ENCODE measurements at regions not wholly inside any gene's neighbourhood (a gene's known extent, or its start where the extent isn't known, plus 50 kb on each side); places are given as distances from the start of the nearest gene placed in this dataset.

DNA sequence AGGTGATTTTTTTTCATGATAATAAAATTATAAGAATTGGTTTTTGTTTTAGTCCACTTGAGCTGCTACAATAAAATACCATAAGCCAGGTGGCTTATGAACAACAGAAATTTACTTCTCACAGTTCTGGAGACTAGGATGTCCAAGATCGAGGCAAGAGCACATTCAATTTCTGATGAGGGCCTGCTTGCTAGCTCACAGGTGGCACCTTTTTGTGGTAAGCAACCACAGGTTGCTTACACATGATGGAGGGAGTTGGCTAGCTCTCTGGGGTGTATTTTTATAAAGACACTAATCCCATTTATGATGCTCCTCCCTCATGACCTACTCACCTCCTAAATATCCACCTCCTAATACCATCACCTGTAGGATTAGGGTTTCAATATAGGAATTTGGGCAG lies 1248.5 kb upstream of the TENM3 start:
- Histone ChIP-seq H3K9ac (ENCODE audit: low read depth, low read length) (no peak overlapping the region), H2BK5ac (ENCODE audit: low read depth, low read length, poor library complexity, severe bottlenecking) (no peak overlapping the region), H3K79me1 (ENCODE audit: low read depth in 1 of 2, low read length in 2 of 2) (no peaks in the 10 kb centered on the region), H2BK120ac (ENCODE audit: low read depth, low read length) (no peak overlapping the region), H2AK5ac (ENCODE audit: low read depth, low read length) (no peak overlapping the region), H2BK15ac (ENCODE audit: low read depth, low read length) (no peak overlapping the region), H3K4me3 (ENCODE audit: insufficient read depth, low read depth, low read length) (no peak overlapping the region), H3K23ac (ENCODE audit: low read depth, low read length) (no peak overlapping the region), H4K20me1 (ENCODE audit: insufficient read depth, low read length) (no peaks in the 10 kb centered on the region), H3K56ac (ENCODE audit: extremely low read depth, insufficient read depth, low read length) (no peak overlapping the region), H3K4me2 (ENCODE audit: low read depth, low read length) (no peak overlapping the region), H3K9me1 (ENCODE audit: insufficient read depth, low read length) (no peaks in the 10 kb centered on the region), H4K8ac (ENCODE audit: low read depth in 2 of 2, low read length in 2 of 2) (no peak overlapping the region), H2AK9ac (replicated peaks; ENCODE audit: low read depth, low read length, poor library complexity) (no peak overlapping the region), H2BK20ac (ENCODE audit: low read depth, low read length) (no peak overlapping the region), H3K27ac (ENCODE audit: insufficient read depth, low read length) (no peak overlapping the region), H3K18ac (ENCODE audit: low read depth, low read length) (no peak overlapping the region), H3K36me3 (ENCODE audit: control insufficient read depth, insufficient read depth, low read length) (no peaks in the 10 kb centered on the region), H3K27me3 (ENCODE audit: control insufficient read depth, insufficient read depth, low read length) (no peaks in the 10 kb centered on the region), H3K4ac (ENCODE audit: low read depth, low read length) (no peak overlapping the region), H4K5ac (ENCODE audit: low read depth, low read length) (no peak overlapping the region), H3K14ac (replicated peaks; ENCODE audit: low read depth, low read length) (no peak overlapping the region), H2AFZ (replicated peaks; ENCODE audit: low read length, poor library complexity) (no peak overlapping the region), H3K4me1 (ENCODE audit: control insufficient read depth, insufficient read depth, low read length) (no peaks in the 10 kb centered on the region), H3K9me3 (ENCODE audit: control insufficient read depth, insufficient read depth, low read length) (no peaks in the 10 kb centered on the region), H4K91ac (ENCODE audit: insufficient read depth, low read depth, low read length) (no peak overlapping the region)
- ChIA-PET POLR2A (ENCODE audit: unreplicated experiment) (no interaction called here), CTCF (interaction anchor here (0.6 kb wide), 1 partner anchor 32 kb away, joined by 3 read pairs; no protein-coding TSS in a partner anchor)
- WGBS, 2 experiments (ENCODE audit: extremely low coverage in 2 of 2, insufficient read length in 1 of 2) = no CpG with 5 or more reads among the region's 1 CpG
- ATAC-seq (ENCODE audit: low read depth) (no peak), DNase-seq (no peak)
- intact Hi-C loops (cut with micrococcal nuclease) (no loop called here), dilution Hi-C loops (cut with HindIII; ENCODE audit: low sequenced_read_pairs, unreplicated experiment) (no loop called here), in situ Hi-C loops (cut with MboI; ENCODE audit: low sequenced_read_pairs) (no loop called here)
- no TSS peak for BruUV-seq (replicated peaks)
- no peak for TF ChIP-seq MAFK (IDR thresholded peaks at IDR 0.05; ENCODE audit: low read depth, low read length)
- TF ChIP-seq RCOR1 (IDR thresholded peaks at IDR 0.05; ENCODE audit: insufficient replicate concordance, low read length) = no peak
- no peak for TF ChIP-seq CHD1 (IDR thresholded peaks at IDR 0.05; ENCODE audit: low read depth, low read length)
- TF ChIP-seq POLR2A (IDR thresholded peaks at IDR 0.05; ENCODE audit: low read depth, low read length) = no peak
- TF ChIP-seq, protein P1, sequence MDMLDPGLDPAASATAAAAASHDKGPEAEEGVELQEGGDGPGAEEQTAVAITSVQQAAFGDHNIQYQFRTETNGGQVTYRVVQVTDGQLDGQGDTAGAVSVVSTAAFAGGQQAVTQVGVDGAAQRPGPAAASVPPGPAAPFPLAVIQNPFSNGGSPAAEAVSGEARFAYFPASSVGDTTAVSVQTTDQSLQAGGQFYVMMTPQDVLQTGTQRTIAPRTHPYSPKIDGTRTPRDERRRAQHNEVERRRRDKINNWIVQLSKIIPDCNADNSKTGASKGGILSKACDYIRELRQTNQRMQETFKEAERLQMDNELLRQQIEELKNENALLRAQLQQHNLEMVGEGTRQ (IDR thresholded peaks at IDR 0.05; ENCODE audit: low read depth, low read length) = no peak

Measured in IMR-90 (cell line).